ENCODE measurements at regions not wholly inside any gene's neighbourhood (a gene's known extent, or its start where the extent isn't known, plus 50 kb on each side); places are given as distances from the start of the nearest gene placed in this dataset.
A peak's percentile ranks its signal among the peaks of the same experiment; 100 is the strongest.
"Not testable (repeated sequence)": the region's sequence is repeated elsewhere in the genome, so short reads cannot be mapped to it uniquely, and the experiment has no call there.

- no peak for DNase-seq
Observed at GRCh38 chr14:76264384-76264783, 111.6 kb upstream of the ESRRB start.

- DNase-seq = peak in 1 of 2 donors; percentile 26
Observed at GRCh38 chr14:76267322-76268046, 108.5 kb upstream of the ESRRB start.

- DNase-seq = no peak
Observed at GRCh38 chr14:76268047-76268431, 107.9 kb upstream of the ESRRB start.

- no peak for DNase-seq
Observed at GRCh38 chr14:76268700-76269099, 107.2 kb upstream of the ESRRB start.

- DNase-seq = no peak
Observed at GRCh38 chr14:76271041-76271755, 104.7 kb upstream of the ESRRB start.

GRCh38 chr14:76272349-76272748, 103.6 kb upstream of the ESRRB start:
- no peak for DNase-seq

GRCh38 chr14:76272774-76273173, 103.2 kb upstream of the ESRRB start:
- DNase-seq = no peak

- no peak for DNase-seq
Observed at GRCh38 chr14:76273346-76273745, 102.6 kb upstream of the ESRRB start.

GRCh38 chr14:76274324-76274723, 101.6 kb upstream of the ESRRB start:
- no peak for DNase-seq

- DNase-seq = no peak
Observed at GRCh38 chr14:76277586-76278130, 98.3 kb upstream of the ESRRB start.

GRCh38 chr14:76280221-76280620, 95.7 kb upstream of the ESRRB start:
- DNase-seq = no peak

GRCh38 chr14:76282581-76282980, 93.4 kb upstream of the ESRRB start:
- no peak for DNase-seq

- no peak for DNase-seq
Observed at GRCh38 chr14:76287063-76287462, 88.9 kb upstream of the ESRRB start.

GRCh38 chr14:76289276-76289675, 86.7 kb upstream of the ESRRB start:
- no peak for DNase-seq

- DNase-seq = no peak
Observed at GRCh38 chr14:76292561-76292960, 83.4 kb upstream of the ESRRB start.

GRCh38 chr14:76293221-76293620, 82.7 kb upstream of the ESRRB start:
- no peak for DNase-seq

GRCh38 chr14:76293923-76294322, 82.0 kb upstream of the ESRRB start:
- no peak for DNase-seq

GRCh38 chr14:76294876-76295275, 81.1 kb upstream of the ESRRB start:
- no peak for DNase-seq

GRCh38 chr14:76298896-76299295, 77.0 kb upstream of the ESRRB start:
- DNase-seq = no peak

GRCh38 chr14:76303188-76303587, 72.7 kb upstream of the ESRRB start:
- not testable (repeated sequence) for DNase-seq

- DNase-seq = no peak
Observed at GRCh38 chr14:76304536-76305267, 71.2 kb upstream of the ESRRB start.

GRCh38 chr14:76305268-76305826, 70.6 kb upstream of the ESRRB start:
- no peak for DNase-seq

GRCh38 chr14:76306131-76306530, 69.8 kb upstream of the ESRRB start:
- DNase-seq = no peak

All from stimulated activated CD4-positive, alpha-beta T cell treated with anti-CD3 and anti-CD28 coated beads, Interleukin-2, amount 100 ng/mL, for 24 hours (primary cell).